ENCODE measurements at regions not wholly inside any gene's neighbourhood (a gene's known extent, or its start where the extent isn't known, plus 50 kb on each side); places are given as distances from the start of the nearest gene placed in this dataset.

GRCh38 chr10:83835945-83836745 lies 303.2 kb upstream of the GHITM start:
- H3K4me3 ChIP-seq (ENCODE audit: low read depth, low read length, poor library complexity, severe bottlenecking): no peak overlapping the region

GRCh38 chr10:83848677-83849076 lies 290.6 kb upstream of the GHITM start:
- Histone ChIP-seq H3K4me2 (ENCODE audit: low read length) (no peak overlapping the region), H3K9me3 (ENCODE audit: low read length) (no peaks in the 10 kb centered on the region), H3K27ac (ENCODE audit: low read depth, low read length, poor library complexity, severe bottlenecking) (no peak overlapping the region), H3K4me1 (ENCODE audit: insufficient read depth, low read length, severe bottlenecking) (no peaks in the 10 kb centered on the region), H3K36me3 (ENCODE audit: insufficient read depth, low read length) (no peaks in the 10 kb centered on the region), H3F3A (ENCODE audit: insufficient read depth, low read length) (no peaks in the 10 kb centered on the region), H2AFZ (ENCODE audit: low read length) (no peak overlapping the region), H3K4me3 (ENCODE audit: low read depth, low read length, poor library complexity, severe bottlenecking) (no peak overlapping the region), H3K79me2 (ENCODE audit: insufficient read depth, low read length) (no peaks in the 10 kb centered on the region), H3K9me2 (ENCODE audit: low read depth, low read length) (no peaks in the 10 kb centered on the region), H3K27me3 (ENCODE audit: insufficient read depth, low read length) (no peaks in the 10 kb centered on the region), H4K20me1 (ENCODE audit: insufficient read depth, low read length) (no peaks in the 10 kb centered on the region), H3K9ac (ENCODE audit: low read length) (no peak overlapping the region)
- no peak for TF ChIP-seq CTCF (IDR thresholded peaks at IDR 0.05; ENCODE audit: low read length)
- no peak for TF ChIP-seq EZH2 (IDR thresholded peaks at IDR 0.05; ENCODE audit: borderline replicate concordance, low read length)

More at GRCh38 chr10:83835945-83836745, 303.2 kb upstream of the GHITM start:
- Histone ChIP-seq H3K4me2 (ENCODE audit: low read length) (no peak overlapping the region), H3K9me3 (ENCODE audit: low read length) (no peaks in the 10 kb centered on the region), H2AFZ (ENCODE audit: low read length) (no peak overlapping the region), H3K27ac (ENCODE audit: low read depth, low read length, poor library complexity, severe bottlenecking) (no peak overlapping the region), H3K9ac (ENCODE audit: low read length) (no peak overlapping the region), H3K4me1 (ENCODE audit: insufficient read depth, low read length, severe bottlenecking) (no peaks in the 10 kb centered on the region), H4K20me1 (ENCODE audit: insufficient read depth, low read length) (no peaks in the 10 kb centered on the region), H3F3A (ENCODE audit: insufficient read depth, low read length) (no peaks in the 10 kb centered on the region), H3K36me3 (ENCODE audit: insufficient read depth, low read length) (no peaks in the 10 kb centered on the region), H3K79me2 (ENCODE audit: insufficient read depth, low read length) (no peaks in the 10 kb centered on the region), H3K9me2 (ENCODE audit: low read depth, low read length) (no peaks in the 10 kb centered on the region), H3K27me3 (ENCODE audit: insufficient read depth, low read length) (no peaks in the 10 kb centered on the region)
- TF ChIP-seq CTCF (IDR thresholded peaks at IDR 0.05; ENCODE audit: low read length) (no peak), EZH2 (IDR thresholded peaks at IDR 0.05; ENCODE audit: borderline replicate concordance, low read length) (no peak)

- Histone ChIP-seq H3K27me3 (ENCODE audit: insufficient read depth, low read length) (no peaks in the 10 kb centered on the region), H3K4me1 (ENCODE audit: insufficient read depth, low read length, severe bottlenecking) (no peaks in the 10 kb centered on the region), H3K4me2 (ENCODE audit: low read length) (no peak overlapping the region), H3K4me3 (ENCODE audit: low read depth, low read length, poor library complexity, severe bottlenecking) (no peak overlapping the region), H3K9me3 (ENCODE audit: low read length) (no peaks in the 10 kb centered on the region), H2AFZ (ENCODE audit: low read length) (no peak overlapping the region), H3K36me3 (ENCODE audit: insufficient read depth, low read length) (no peaks in the 10 kb centered on the region), H3K79me2 (ENCODE audit: insufficient read depth, low read length) (no peaks in the 10 kb centered on the region), H3K27ac (ENCODE audit: low read depth, low read length, poor library complexity, severe bottlenecking) (no peak overlapping the region), H3F3A (ENCODE audit: insufficient read depth, low read length) (no peaks in the 10 kb centered on the region), H3K9me2 (ENCODE audit: low read depth, low read length) (no peaks in the 10 kb centered on the region), H3K9ac (ENCODE audit: low read length) (no peak overlapping the region), H4K20me1 (ENCODE audit: insufficient read depth, low read length) (no peaks in the 10 kb centered on the region)
- no peak for TF ChIP-seq CTCF (IDR thresholded peaks at IDR 0.05; ENCODE audit: low read length)
- TF ChIP-seq EZH2 (IDR thresholded peaks at IDR 0.05; ENCODE audit: borderline replicate concordance, low read length): no peak
Measured at GRCh38 chr10:83849150-83849549, 290.2 kb upstream of the GHITM start.

Data from OCI-LY1 (cell line).